ENCODE measurements at regions not wholly inside any gene's neighbourhood (a gene's known extent, or its start where the extent isn't known, plus 50 kb on each side); places are given as distances from the start of the nearest gene placed in this dataset.

GRCh38 chr4:187283201-187283955 lies 559.7 kb upstream of the FAT1 start:
- Histone ChIP-seq H3K36me3 (ENCODE audit: insufficient read depth, low read length) (no peaks in the 10 kb centered on the region), H3K4me3 (ENCODE audit: low read depth in 1 of 2, low read length in 2 of 2) (no peak overlapping the region), H3K27me3 (ENCODE audit: control insufficient read depth in 1 of 2, insufficient read depth in 2 of 2, low read length in 2 of 2) (no peaks in the 10 kb centered on the region), H3K4me1 (ENCODE audit: insufficient read depth, low read length) (no peaks in the 10 kb centered on the region), H3K27ac (ENCODE audit: low read depth, low read length) (no peak overlapping the region), H3K9me3 (ENCODE audit: low read length) (no peaks in the 10 kb centered on the region), H3K9ac (ENCODE audit: low read length) (no peak overlapping the region)

- no peaks in the 10 kb centered on the region for H3K36me3 ChIP-seq (ENCODE audit: insufficient read depth, low read length)
- no peak overlapping the region for H3K4me3 ChIP-seq (ENCODE audit: low read depth in 1 of 2, low read length in 2 of 2)
- H3K4me1 ChIP-seq (ENCODE audit: insufficient read depth, low read length): no peaks in the 10 kb centered on the region
- no peak overlapping the region for H3K9ac ChIP-seq (ENCODE audit: low read length)
- H3K27ac ChIP-seq (ENCODE audit: low read depth, low read length): no peak overlapping the region
- H3K27me3 ChIP-seq (ENCODE audit: control insufficient read depth in 1 of 2, insufficient read depth in 2 of 2, low read length in 2 of 2): no peaks in the 10 kb centered on the region
- no peaks in the 10 kb centered on the region for H3K9me3 ChIP-seq (ENCODE audit: low read length)
Observed at GRCh38 chr4:187286525-187286924, 562.9 kb upstream of the FAT1 start.

GRCh38 chr4:187289371-187289770 lies 565.7 kb upstream of the FAT1 start:
- Histone ChIP-seq H3K27me3 (ENCODE audit: control insufficient read depth in 1 of 2, insufficient read depth in 2 of 2, low read length in 2 of 2) (no peaks in the 10 kb centered on the region), H3K4me1 (ENCODE audit: insufficient read depth, low read length) (no peaks in the 10 kb centered on the region), H3K9ac (ENCODE audit: low read length) (no peak overlapping the region), H3K36me3 (ENCODE audit: insufficient read depth, low read length) (no peaks in the 10 kb centered on the region), H3K9me3 (ENCODE audit: low read length) (no peaks in the 10 kb centered on the region), H3K27ac (ENCODE audit: low read depth, low read length) (no peak overlapping the region), H3K4me3 (ENCODE audit: low read depth in 1 of 2, low read length in 2 of 2) (no peak overlapping the region)

GRCh38 chr4:187294861-187295260 lies 571.2 kb upstream of the FAT1 start:
- H3K4me1 ChIP-seq (ENCODE audit: insufficient read depth, low read length): no peaks in the 10 kb centered on the region
- no peaks in the 10 kb centered on the region for H3K36me3 ChIP-seq (ENCODE audit: insufficient read depth, low read length)
- H3K9me3 ChIP-seq (ENCODE audit: low read length): no peaks in the 10 kb centered on the region
- H3K27me3 ChIP-seq (ENCODE audit: control insufficient read depth in 1 of 2, insufficient read depth in 2 of 2, low read length in 2 of 2): no peaks in the 10 kb centered on the region
- no peak overlapping the region for H3K4me3 ChIP-seq (ENCODE audit: low read depth in 1 of 2, low read length in 2 of 2)
- no peak overlapping the region for H3K9ac ChIP-seq (ENCODE audit: low read length)
- no peak overlapping the region for H3K27ac ChIP-seq (ENCODE audit: low read depth, low read length)

GRCh38 chr4:187301923-187302322 lies 578.3 kb upstream of the FAT1 start:
- H3K9ac ChIP-seq (ENCODE audit: low read length): no peak overlapping the region
- H3K9me3 ChIP-seq (ENCODE audit: low read length): no peaks in the 10 kb centered on the region
- H3K4me1 ChIP-seq (ENCODE audit: insufficient read depth, low read length): no peaks in the 10 kb centered on the region
- H3K27ac ChIP-seq (ENCODE audit: low read depth, low read length): no peak overlapping the region
- no peak overlapping the region for H3K4me3 ChIP-seq (ENCODE audit: low read depth in 1 of 2, low read length in 2 of 2)
- H3K27me3 ChIP-seq (ENCODE audit: control insufficient read depth in 1 of 2, insufficient read depth in 2 of 2, low read length in 2 of 2): no peaks in the 10 kb centered on the region
- no peaks in the 10 kb centered on the region for H3K36me3 ChIP-seq (ENCODE audit: insufficient read depth, low read length)

- H3K4me3 ChIP-seq (ENCODE audit: low read depth in 1 of 2, low read length in 2 of 2): no peak overlapping the region
- H3K36me3 ChIP-seq (ENCODE audit: insufficient read depth, low read length): no peaks in the 10 kb centered on the region
- H3K9me3 ChIP-seq (ENCODE audit: low read length): no peaks in the 10 kb centered on the region
- no peaks in the 10 kb centered on the region for H3K27me3 ChIP-seq (ENCODE audit: control insufficient read depth in 1 of 2, insufficient read depth in 2 of 2, low read length in 2 of 2)
- no peak overlapping the region for H3K27ac ChIP-seq (ENCODE audit: low read depth, low read length)
- no peaks in the 10 kb centered on the region for H3K4me1 ChIP-seq (ENCODE audit: insufficient read depth, low read length)
- H3K9ac ChIP-seq (ENCODE audit: low read length): no peak overlapping the region
Observed at GRCh38 chr4:187302457-187303150, 578.9 kb upstream of the FAT1 start.

- Histone ChIP-seq H3K9me3 (ENCODE audit: low read length) (no peaks in the 10 kb centered on the region), H3K4me1 (ENCODE audit: insufficient read depth, low read length) (no peaks in the 10 kb centered on the region), H3K4me3 (ENCODE audit: low read depth in 1 of 2, low read length in 2 of 2) (no peak overlapping the region), H3K9ac (ENCODE audit: low read length) (no peak overlapping the region), H3K36me3 (ENCODE audit: insufficient read depth, low read length) (no peaks in the 10 kb centered on the region), H3K27ac (ENCODE audit: low read depth, low read length) (no peak overlapping the region), H3K27me3 (ENCODE audit: control insufficient read depth in 1 of 2, insufficient read depth in 2 of 2, low read length in 2 of 2) (no peaks in the 10 kb centered on the region)
Observed at GRCh38 chr4:187304133-187304532, 580.5 kb upstream of the FAT1 start.

- Histone ChIP-seq H3K9me3 (ENCODE audit: low read length) (no peaks in the 10 kb centered on the region), H3K4me1 (ENCODE audit: insufficient read depth, low read length) (no peaks in the 10 kb centered on the region), H3K4me3 (ENCODE audit: low read depth in 1 of 2, low read length in 2 of 2) (no peak overlapping the region), H3K9ac (ENCODE audit: low read length) (no peak overlapping the region), H3K36me3 (ENCODE audit: insufficient read depth, low read length) (no peaks in the 10 kb centered on the region), H3K27me3 (ENCODE audit: control insufficient read depth in 1 of 2, insufficient read depth in 2 of 2, low read length in 2 of 2) (no peaks in the 10 kb centered on the region), H3K27ac (ENCODE audit: low read depth, low read length) (no peak overlapping the region)
Observed at GRCh38 chr4:187307131-187307530, 583.5 kb upstream of the FAT1 start.

GRCh38 chr4:187309456-187309855 lies 585.8 kb upstream of the FAT1 start:
- Histone ChIP-seq H3K4me1 (ENCODE audit: insufficient read depth, low read length) (no peaks in the 10 kb centered on the region), H3K4me3 (ENCODE audit: low read depth in 1 of 2, low read length in 2 of 2) (no peak overlapping the region), H3K9me3 (ENCODE audit: low read length) (no peaks in the 10 kb centered on the region), H3K36me3 (ENCODE audit: insufficient read depth, low read length) (no peaks in the 10 kb centered on the region), H3K9ac (ENCODE audit: low read length) (no peak overlapping the region), H3K27me3 (ENCODE audit: control insufficient read depth in 1 of 2, insufficient read depth in 2 of 2, low read length in 2 of 2) (no peaks in the 10 kb centered on the region), H3K27ac (ENCODE audit: low read depth, low read length) (no peak overlapping the region)

- H3K27ac ChIP-seq (ENCODE audit: low read depth, low read length): no peak overlapping the region
- no peak overlapping the region for H3K9ac ChIP-seq (ENCODE audit: low read length)
- no peak overlapping the region for H3K4me3 ChIP-seq (ENCODE audit: low read depth in 1 of 2, low read length in 2 of 2)
- H3K36me3 ChIP-seq (ENCODE audit: insufficient read depth, low read length): no peaks in the 10 kb centered on the region
- no peaks in the 10 kb centered on the region for H3K9me3 ChIP-seq (ENCODE audit: low read length)
- H3K4me1 ChIP-seq (ENCODE audit: insufficient read depth, low read length): no peaks in the 10 kb centered on the region
- no peaks in the 10 kb centered on the region for H3K27me3 ChIP-seq (ENCODE audit: control insufficient read depth in 1 of 2, insufficient read depth in 2 of 2, low read length in 2 of 2)
Observed at GRCh38 chr4:187312299-187312698, 588.6 kb upstream of the FAT1 start.

GRCh38 chr4:187317799-187318198 lies 594.1 kb upstream of the FAT1 start:
- Histone ChIP-seq H3K9me3 (ENCODE audit: low read length) (no peaks in the 10 kb centered on the region), H3K4me3 (ENCODE audit: low read depth in 1 of 2, low read length in 2 of 2) (no peak overlapping the region), H3K36me3 (ENCODE audit: insufficient read depth, low read length) (no peaks in the 10 kb centered on the region), H3K27me3 (ENCODE audit: control insufficient read depth in 1 of 2, insufficient read depth in 2 of 2, low read length in 2 of 2) (no peaks in the 10 kb centered on the region), H3K4me1 (ENCODE audit: insufficient read depth, low read length) (no peaks in the 10 kb centered on the region), H3K9ac (ENCODE audit: low read length) (no peak overlapping the region), H3K27ac (ENCODE audit: low read depth, low read length) (no peak overlapping the region)

GRCh38 chr4:187321711-187322110 lies 598.1 kb upstream of the FAT1 start:
- H3K36me3 ChIP-seq (ENCODE audit: insufficient read depth, low read length): no peaks in the 10 kb centered on the region
- no peak overlapping the region for H3K4me3 ChIP-seq (ENCODE audit: low read depth in 1 of 2, low read length in 2 of 2)

More at GRCh38 chr4:187321711-187322110, 598.1 kb upstream of the FAT1 start:
- H3K27me3 ChIP-seq (ENCODE audit: control insufficient read depth in 1 of 2, insufficient read depth in 2 of 2, low read length in 2 of 2): no peaks in the 10 kb centered on the region
- H3K9me3 ChIP-seq (ENCODE audit: low read length): no peaks in the 10 kb centered on the region
- no peaks in the 10 kb centered on the region for H3K4me1 ChIP-seq (ENCODE audit: insufficient read depth, low read length)
- no peak overlapping the region for H3K27ac ChIP-seq (ENCODE audit: low read depth, low read length)
- H3K9ac ChIP-seq (ENCODE audit: low read length): no peak overlapping the region
